T-cell (primary cell): ENCODE measurements at regions not wholly inside any gene's neighbourhood (a gene's known extent, or its start where the extent isn't known, plus 50 kb on each side); places are given as distances from the start of the nearest gene placed in this dataset.

ENCODE experiments used
- ATAC-seq, 4 experiments: fragments of 200-7000 bp in 3 of 4; fragments of 150-1000 bp in 1 of 4; cut with Tn5 transposase; replicated peaks in 1 of 4; 1 replicate in 3 of 4; 2 replicates in 1 of 4; pipeline ENCODE4 v1.10.0; 2021; ENCODE audit warnings: moderate library complexity in 3 of 4, mild to moderate bottlenecking in 2 of 4, moderate number of reproducible peaks in 1 of 4
- CTCF ChIA-PET, 2 donors: fragments of 300-600 bp; sonication (Branson Sonifier 250); formaldehyde crosslinking; loops; one replicate each; lab custom pipeline; 2022; ENCODE audit warnings: antibody characterized with exemption in 2 of 2; lab: Charles Lee
- POLR2A ChIA-PET, 2 donors: fragments of 300-600 bp; sonication (Branson Sonifier 250); formaldehyde crosslinking; loops; one replicate each; lab custom pipeline; 2022; ENCODE audit warnings: antibody characterized with exemption in 2 of 2; lab: Charles Lee
- DNase-seq, 35 experiments: peaks; one replicate each; pipeline versions ENCODE4 v3.0.0 to v3.0.0-alpha.2; 2013 to 2023
- H3K27ac ChIP-seq: one replicate; pipeline ENCODE4 v1.5.1; 2013; ENCODE audit warnings: low read length
- H3K27me3 ChIP-seq, 2 experiments: replicated peaks in 1 of 2; 1 replicate in 1 of 2; 2 replicates in 1 of 2; pipeline versions ENCODE4 v1.6.1 to v1.7.0; 2013; ENCODE audit warnings: low read length in 1 of 2, mixed read lengths in 1 of 2; ENCODE audit not compliant: control insufficient read depth in 2 of 2, insufficient read depth in 2 of 2; ENCODE audit errors: extremely low read depth in 1 of 2
- H3K36me3 ChIP-seq, 2 donors: 1 replicate in 1 of 2; 2 replicates in 1 of 2; pipeline versions ENCODE4 v1.6.1 to v1.7.0; 2013; ENCODE audit warnings: low read length in 1 of 2; ENCODE audit not compliant: control insufficient read depth in 2 of 2, insufficient read depth in 1 of 2; ENCODE audit errors: extremely low read depth in 1 of 2
- H3K4me1 ChIP-seq, 2 experiments: 1 replicate in 1 of 2; 2 replicates in 1 of 2; pipeline versions ENCODE4 v1.6.1 to v1.7.0; 2013; ENCODE audit warnings: low read length in 2 of 2, mixed read lengths in 1 of 2; ENCODE audit not compliant: insufficient read depth in 2 of 2, control insufficient read depth in 1 of 2; ENCODE audit errors: extremely low read depth in 1 of 2
- H3K4me3 ChIP-seq, 2 donors: 1 replicate in 1 of 2; 2 replicates in 1 of 2; pipeline versions ENCODE4 v1.5.1 to v1.7.0; 2013; ENCODE audit warnings: mild to moderate bottlenecking in 2 of 2, low read length in 1 of 2, moderate library complexity in 1 of 2; ENCODE audit not compliant: control insufficient read depth in 1 of 2; ENCODE audit errors: extremely low read depth in 1 of 2
- H3K9me3 ChIP-seq: 2 replicates; pipeline ENCODE4 v1.7.0; 2013
- H3K27ac Mint-ChIP-seq, 2 donors: one replicate each; pipeline ENCODE4 v1.8.0; 2020 to 2021; ENCODE audit warnings: mild to moderate bottlenecking in 2 of 2, mixed read lengths in 2 of 2
- H3K27me3 Mint-ChIP-seq, 2 donors: one replicate each; pipeline ENCODE4 v1.8.0; 2021 to 2022; ENCODE audit warnings: mixed read lengths in 2 of 2
- H3K36me3 Mint-ChIP-seq: one replicate; pipeline ENCODE4 v1.8.0; 2021; ENCODE audit warnings: mixed read lengths
- H3K4me1 Mint-ChIP-seq, 3 donors: one replicate each; pipeline ENCODE4 v1.8.0; 2020 to 2022; ENCODE audit warnings: mixed read lengths in 3 of 3, mild to moderate bottlenecking in 1 of 3
- H3K4me3 Mint-ChIP-seq, 3 donors: one replicate each; pipeline ENCODE4 v1.8.0; 2020 to 2022; ENCODE audit warnings: mild to moderate bottlenecking in 3 of 3, mixed read lengths in 3 of 3, moderate library complexity in 3 of 3
- H3K9me3 Mint-ChIP-seq, 3 donors: one replicate each; pipeline ENCODE4 v1.8.0; 2020 to 2022; ENCODE audit warnings: mixed read lengths in 3 of 3
- WGBS: methylation state at CpG from one replicate; pipeline ENCODE4 v1.1.5; 2013; ENCODE audit warnings: missing lambda C conversion rate; ENCODE audit not compliant: insufficient coverage; 5-methylcytosine and 5-hydroxymethylcytosine counted together

DNA sequence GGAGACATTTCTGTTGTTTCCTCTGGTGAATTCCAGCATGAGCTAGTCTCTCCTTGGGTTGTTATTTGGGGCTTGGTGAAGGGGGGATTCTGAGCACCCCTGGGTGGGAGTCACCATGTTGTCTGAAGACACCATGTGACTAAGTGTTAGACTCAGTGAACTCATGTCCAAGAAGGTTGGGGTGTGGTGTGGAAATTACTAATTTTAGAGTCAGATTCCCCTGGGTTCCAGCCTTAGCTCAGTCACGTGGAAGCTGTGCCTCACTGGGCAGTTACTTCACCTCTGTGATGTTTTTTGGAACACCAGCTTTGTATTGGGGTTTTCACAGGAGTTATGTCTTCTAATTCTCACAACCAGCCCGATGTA is 171.5 kb downstream of the RPLP1 start:
- CTCF ChIA-PET = no interaction called here
- H3K27ac Mint-ChIP-seq = no peak overlapping the region
- WGBS = 67% methylated on average over 1 of the region's 2 CpGs

GRCh38 chr15:69624816-69625215 is 172.2 kb downstream of the RPLP1 start:
- Mint-ChIP-seq H3K27me3 (peaks cover 6 to 28% of the 10 kb centered on the region in 2 donors), H3K9me3 (no peaks in the 10 kb centered on the region), H3K4me1 (peaks cover 0 to 8% (median 4%) of the 10 kb centered on the region in 3 donors), H3K27ac (peak overlapping the region in 1 of 2 donors; percentile 1), H3K36me3 (no peaks in the 10 kb centered on the region), H3K4me3 (no peak overlapping the region)
- no peaks in the 10 kb centered on the region for H3K36me3 ChIP-seq
- H3K9me3 ChIP-seq = no peaks in the 10 kb centered on the region
- no peak overlapping the region for H3K27ac ChIP-seq
- DNase-seq = no peak
- H3K4me3 ChIP-seq = no peak overlapping the region
- CTCF ChIA-PET = no interaction called here
- POLR2A ChIA-PET = interaction anchor here in 1 of 2 donors (0.6 kb wide), 1 partner anchor 1722 kb away, joined by 4 read pairs; no protein-coding TSS in a partner anchor
- 97% methylated on average over 3 of the region's 3 CpGs for WGBS
- no peak for ATAC-seq
- H3K27me3 ChIP-seq = peaks cover 0 to 20% of the 10 kb centered on the region in 2 experiments
- H3K4me1 ChIP-seq = peaks cover 0 to 3% of the 10 kb centered on the region in 2 experiments

More for the DNA sequence above, 171.5 kb downstream of the RPLP1 start:
- Histone ChIP-seq H3K4me1 (no peaks in the 10 kb centered on the region), H3K4me3 (no peak overlapping the region), H3K27me3 (peaks cover 0 to 16% of the 10 kb centered on the region in 2 experiments), H3K27ac (no peak overlapping the region), H3K36me3 (no peaks in the 10 kb centered on the region), H3K9me3 (no peaks in the 10 kb centered on the region)
- POLR2A ChIA-PET = no interaction called here
- no peak overlapping the region for H3K4me3 Mint-ChIP-seq
- peaks cover 0 to 8% (median 4%) of the 10 kb centered on the region in 3 donors for H3K4me1 Mint-ChIP-seq
- no peaks in the 10 kb centered on the region for H3K9me3 Mint-ChIP-seq
- DNase-seq = no peak
- H3K36me3 Mint-ChIP-seq = no peaks in the 10 kb centered on the region
- ATAC-seq = no peak
- peaks cover 6 to 26% of the 10 kb centered on the region in 2 donors for H3K27me3 Mint-ChIP-seq

- Histone ChIP-seq H3K27me3 (peaks cover 0 to 25% of the 10 kb centered on the region in 2 experiments), H3K9me3 (no peaks in the 10 kb centered on the region), H3K4me3 (no peak overlapping the region), H3K27ac (no peak overlapping the region), H3K36me3 (no peaks in the 10 kb centered on the region), H3K4me1 (peaks cover 0 to 7% of the 10 kb centered on the region in 2 experiments)
- ChIA-PET CTCF (no interaction called here), POLR2A (interaction anchor here in 1 of 2 donors (0.6 kb wide), 1 partner anchor 1721 kb away, joined by 4 read pairs; no protein-coding TSS in a partner anchor)
- Mint-ChIP-seq H3K27me3 (peaks cover 6 to 28% of the 10 kb centered on the region in 2 donors), H3K27ac (no peak overlapping the region), H3K4me3 (no peak overlapping the region), H3K4me1 (peaks cover 0 to 10% (median 4%) of the 10 kb centered on the region in 3 donors), H3K36me3 (no peaks in the 10 kb centered on the region), H3K9me3 (no peaks in the 10 kb centered on the region)
- WGBS = 71% methylated on average over 2 of the region's 2 CpGs
- DNase-seq (no peak), ATAC-seq (no peak)
Observed at GRCh38 chr15:69625328-69625727, 172.7 kb downstream of the RPLP1 start.

- 89% methylated on average over 7 of the region's 11 CpGs for WGBS
- Histone ChIP-seq H3K4me1 (peaks cover 0 to 7% of the 10 kb centered on the region in 2 experiments), H3K27me3 (peaks cover 0 to 30% of the 10 kb centered on the region in 2 experiments), H3K27ac (no peak overlapping the region), H3K36me3 (no peaks in the 10 kb centered on the region), H3K9me3 (no peaks in the 10 kb centered on the region), H3K4me3 (no peak overlapping the region)
- DNase-seq = no peak
- no peak overlapping the region for H3K27ac Mint-ChIP-seq
- no peak for ATAC-seq
- H3K4me3 Mint-ChIP-seq = no peak overlapping the region
- CTCF ChIA-PET = no interaction called here
- peaks cover 14 to 30% of the 10 kb centered on the region in 2 donors for H3K27me3 Mint-ChIP-seq
- H3K9me3 Mint-ChIP-seq = no peaks in the 10 kb centered on the region
- peaks cover 0 to 10% (median 6%) of the 10 kb centered on the region in 3 donors for H3K4me1 Mint-ChIP-seq
- H3K36me3 Mint-ChIP-seq = no peaks in the 10 kb centered on the region
- POLR2A ChIA-PET = no interaction called here
Observed at GRCh38 chr15:69626095-69627066, 173.8 kb downstream of the RPLP1 start.

- H3K9me3 Mint-ChIP-seq = no peaks in the 10 kb centered on the region
- peaks cover 0 to 10% (median 6%) of the 10 kb centered on the region in 3 donors for H3K4me1 Mint-ChIP-seq
- H3K27me3 Mint-ChIP-seq = peaks cover 17 to 38% of the 10 kb centered on the region in 2 donors
- ATAC-seq = no peak
- no peak for DNase-seq
- H3K9me3 ChIP-seq = no peaks in the 10 kb centered on the region
- H3K4me1 ChIP-seq = peaks cover 0 to 7% of the 10 kb centered on the region in 2 experiments
- WGBS = 94% methylated on average over 5 of the region's 5 CpGs
- no peak overlapping the region for H3K4me3 Mint-ChIP-seq
- CTCF ChIA-PET = interaction anchor here in 1 of 2 donors (0.6 kb wide), 1 partner anchor 893 kb away, joined by 3 read pairs; no protein-coding TSS in a partner anchor
- peaks cover 0 to 30% of the 10 kb centered on the region in 2 experiments for H3K27me3 ChIP-seq
- H3K36me3 Mint-ChIP-seq = no peaks in the 10 kb centered on the region
- no peak overlapping the region for H3K4me3 ChIP-seq
- no peak overlapping the region for H3K27ac ChIP-seq
- no peak overlapping the region for H3K27ac Mint-ChIP-seq
- H3K36me3 ChIP-seq = no peaks in the 10 kb centered on the region
- POLR2A ChIA-PET = no interaction called here
Observed at GRCh38 chr15:69627548-69628158, 175.0 kb downstream of the RPLP1 start.
